H1 (cell line): ENCODE measurements at regions not wholly inside any gene's neighbourhood (a gene's known extent, or its start where the extent isn't known, plus 50 kb on each side); places are given as distances from the start of the nearest gene placed in this dataset.

Source experiments
- CTCF ChIA-PET: fragments of 300-600 bp; sonication (Branson Sonifier 250); formaldehyde crosslinking; loops from one replicate; lab custom pipeline; 2021; ENCODE audit not compliant: partially characterized antibody; lab: Charles Lee
- POLR2A ChIA-PET: fragments of 300-600 bp; sonication (Branson Sonifier 250); formaldehyde crosslinking; loops from one replicate; lab custom pipeline; 2021; ENCODE audit warnings: inconsistent platforms; ENCODE audit not compliant: partially characterized antibody; lab: Charles Lee
- DNase-seq, 2 experiments: peaks; one replicate each; pipeline versions ENCODE4 v3.0.0 to v3.0.0-alpha.2; 2010 to 2022; ENCODE audit warnings: low spot score in 2 of 2, low read depth in 1 of 2, mixed read lengths in 1 of 2
- FAIRE-seq: peaks from 2 replicates; lab custom pipeline; 2011; peaks lifted over from hg19 to GRCh38; lab: Jason Lieb, UNC
- H2AFZ ChIP-seq: 2 replicates; pipeline ENCODE4 v1.8.1; 2012; ENCODE audit warnings: low read length, inconsistent platforms
- H2AK5ac ChIP-seq: 2 replicates; pipeline ENCODE4 v1.6.1; 2013; ENCODE audit warnings: low read depth, low read length
- H2BK120ac ChIP-seq: replicated peaks from 2 replicates; pipeline ENCODE3; 2013; ENCODE audit warnings: low read depth, low read length, inconsistent platforms
- H2BK12ac ChIP-seq: 2 replicates; pipeline ENCODE4 v1.6.1; 2013; ENCODE audit warnings: low read depth, low read length
- H2BK15ac ChIP-seq: 2 replicates; pipeline ENCODE4 v1.6.1; 2013; ENCODE audit warnings: low read length
- H2BK20ac ChIP-seq: 2 replicates; pipeline ENCODE4 v1.6.1; 2013; ENCODE audit warnings: low read length
- H2BK5ac ChIP-seq: 2 replicates; pipeline ENCODE4 v1.6.1; 2013; ENCODE audit warnings: low read depth, low read length
- H3K14ac ChIP-seq: 2 replicates; pipeline ENCODE4 v1.6.1; 2013; ENCODE audit warnings: inconsistent platforms; ENCODE audit not compliant: insufficient read length
- H3K18ac ChIP-seq: 2 replicates; pipeline ENCODE4 v1.6.1; 2013; ENCODE audit warnings: low read length; ENCODE audit errors: extremely low read depth
- H3K23ac ChIP-seq: 2 replicates; pipeline ENCODE4 v1.6.1; 2013; ENCODE audit warnings: inconsistent platforms; ENCODE audit not compliant: insufficient read length
- H3K23me2 ChIP-seq: 2 replicates; pipeline ENCODE4 v1.6.1; 2013; ENCODE audit warnings: low read depth, low read length
- H3K27ac ChIP-seq: 2 replicates; pipeline ENCODE4 v1.6.1; 2011; ENCODE audit warnings: low read depth, low read length, inconsistent platforms
- H3K27me3 ChIP-seq, 4 experiments: replicated peaks in 1 of 4; 1 replicate in 1 of 4; 2 replicates in 3 of 4; pipeline versions ENCODE4 v1.6.1 to v1.8.1; 2011 to 2013; ENCODE audit warnings: low read length in 3 of 4, mild to moderate bottlenecking in 3 of 4, inconsistent platforms in 2 of 4, mixed read lengths in 2 of 4, moderate library complexity in 1 of 4; ENCODE audit not compliant: control insufficient read depth in 3 of 4, insufficient read depth in 3 of 4; ENCODE audit errors: extremely low read depth in 1 of 4
- H3K36me3 ChIP-seq, 4 experiments: 2 replicates each; pipeline versions ENCODE4 v1.6.1 to v1.8.1; 2011 to 2013; ENCODE audit warnings: mild to moderate bottlenecking in 4 of 4, low read length in 3 of 4, moderate library complexity in 2 of 4, control low read depth in 1 of 4, inconsistent platforms in 1 of 4; ENCODE audit not compliant: insufficient read depth in 4 of 4, control insufficient read depth in 2 of 4
- H3K4ac ChIP-seq: replicated peaks from 2 replicates; pipeline ENCODE3; 2013; ENCODE audit warnings: low read length, low read depth, mixed read lengths, inconsistent platforms; ENCODE audit not compliant: insufficient read length
- H3K4me1 ChIP-seq, 4 experiments: replicated peaks in 1 of 4; 1 replicate in 1 of 4; 2 replicates in 3 of 4; pipeline versions ENCODE4 v1.6.1 to v1.8.1; 2011 to 2013; ENCODE audit warnings: low read length in 3 of 4, inconsistent platforms in 2 of 4, mixed read lengths in 1 of 4; ENCODE audit not compliant: insufficient read depth in 4 of 4, control insufficient read depth in 3 of 4
- H3K4me2 ChIP-seq, 2 experiments: 2 replicates each; pipeline versions ENCODE4 v1.6.1 to v1.8.1; 2011 to 2013; ENCODE audit warnings: low read depth in 2 of 2, low read length in 2 of 2, control low read depth in 1 of 2, inconsistent platforms in 1 of 2, mild to moderate bottlenecking in 1 of 2; ENCODE audit not compliant: insufficient read depth in 1 of 2
- H3K4me3 ChIP-seq, 4 experiments: fragments of 200-600, 300-600 bp in 1 of 4; sonication (generic), shearing (Covaris generic), sonication (Bioruptor Twin) in 1 of 4; 2 replicates each; pipeline versions ENCODE4 v1.5.1 to v1.8.1; 2011 to 2016; ENCODE audit warnings: low read length in 4 of 4, low read depth in 3 of 4, control low read depth in 2 of 4, inconsistent platforms in 2 of 4, mild to moderate bottlenecking in 2 of 4, mixed read lengths in 1 of 4, moderate library complexity in 1 of 4; ENCODE audit not compliant: insufficient read depth in 2 of 4; ENCODE audit errors: extremely low read depth in 1 of 4
- H3K56ac ChIP-seq: replicated peaks from 2 replicates; pipeline ENCODE3; 2013; ENCODE audit warnings: low read depth, mild to moderate bottlenecking, mixed read lengths, low read length, inconsistent platforms; ENCODE audit not compliant: insufficient read length
- H3K79me1 ChIP-seq: 2 replicates; pipeline ENCODE4 v1.6.1; 2013; ENCODE audit warnings: low read depth, low read length, control low read depth
- H3K79me2 ChIP-seq, 2 experiments: 2 replicates each; pipeline versions ENCODE4 v1.6.1 to v1.8.1; 2012 to 2013; ENCODE audit warnings: low read length in 2 of 2, mild to moderate bottlenecking in 2 of 2, inconsistent platforms in 1 of 2; ENCODE audit not compliant: insufficient read depth in 2 of 2, control insufficient read depth in 1 of 2
- H3K9ac ChIP-seq, 4 experiments: replicated peaks in 1 of 4; 1 replicate in 1 of 4; 2 replicates in 3 of 4; pipeline versions ENCODE4 v1.6.1 to v1.8.1; 2011 to 2013; ENCODE audit warnings: low read depth in 3 of 4, low read length in 3 of 4, control low read depth in 2 of 4, mild to moderate bottlenecking in 2 of 4, moderate library complexity in 2 of 4, inconsistent platforms in 1 of 4; ENCODE audit errors: extremely low read depth in 1 of 4
- H3K9me3 ChIP-seq, 2 experiments: 2 replicates each; pipeline versions ENCODE4 v1.6.1 to v1.8.1; 2012 to 2013; ENCODE audit warnings: mild to moderate bottlenecking in 2 of 2, moderate library complexity in 2 of 2, control low read depth in 1 of 2, inconsistent platforms in 1 of 2, low read depth in 1 of 2, low read length in 1 of 2, mixed read lengths in 1 of 2; ENCODE audit not compliant: insufficient read depth in 2 of 2
- H4K20me1 ChIP-seq, 2 experiments: replicated peaks in 1 of 2; 2 replicates each; pipeline versions ENCODE3 to v1.8.1; 2011 to 2013; ENCODE audit warnings: inconsistent platforms in 2 of 2, low read length in 2 of 2, mild to moderate bottlenecking in 1 of 2; ENCODE audit not compliant: insufficient read depth in 2 of 2, control insufficient read depth in 1 of 2
- H4K5ac ChIP-seq: 2 replicates; pipeline ENCODE4 v1.6.1; 2013; ENCODE audit warnings: low read length, low read depth, mixed read lengths, inconsistent platforms; ENCODE audit not compliant: insufficient read length
- H4K8ac ChIP-seq: 2 replicates; pipeline ENCODE4 v1.8.0; 2013; ENCODE audit warnings: mild to moderate bottlenecking, moderate library complexity, low read length, inconsistent platforms; ENCODE audit not compliant: insufficient read depth; ENCODE audit errors: extremely low read depth
- H4K91ac ChIP-seq: replicated peaks from 2 replicates; pipeline ENCODE3; 2013; ENCODE audit warnings: low read length, mixed read lengths, inconsistent platforms; ENCODE audit not compliant: insufficient read length
- ASH2L ChIP-seq: fragments of 200-600, 300-600 bp; sonication (generic); IDR thresholded peaks from one replicate; pipeline ENCODE4 v1.7.1; 2017; ENCODE audit warnings: low read length
- BACH1 ChIP-seq: IDR thresholded peaks from 2 replicates; pipeline ENCODE4 v1.6.1; 2012; ENCODE audit warnings: low read length, improper control_type of control experiment
- CEBPB ChIP-seq: IDR thresholded peaks from 2 replicates; pipeline ENCODE4 v1.6.1; 2012; ENCODE audit warnings: low read depth, low read length
- CREB1 ChIP-seq: IDR thresholded peaks from 2 replicates; pipeline ENCODE4 v1.6.1; 2012; ENCODE audit warnings: inconsistent platforms
- FOSL1 ChIP-seq: IDR thresholded peaks from 2 replicates; pipeline ENCODE4 v1.6.1; 2011; ENCODE audit warnings: mild to moderate bottlenecking, low read depth, low read length, moderate library complexity; ENCODE audit not compliant: insufficient read depth
- JUN ChIP-seq: IDR thresholded peaks from 2 replicates; pipeline ENCODE4 v1.6.1; 2011; ENCODE audit warnings: low read depth, mild to moderate bottlenecking, improper control_type of control experiment, low read length
- PHF8 ChIP-seq: fragments of 200-600 bp; sonication (generic); conservative IDR thresholded peaks from 2 replicates; pipeline ENCODE4 v1.7.1; 2012; ENCODE audit warnings: low read depth, mild to moderate bottlenecking, inconsistent platforms, low read length, moderate library complexity
- POLR2A ChIP-seq, 2 experiments: IDR thresholded peaks; 1 replicate in 1 of 2; 2 replicates in 1 of 2; pipeline ENCODE4 v1.6.1; 2011; ENCODE audit warnings: low read depth in 2 of 2, low read length in 2 of 2, mild to moderate bottlenecking in 2 of 2; ENCODE audit errors: control extremely low read depth in 1 of 2
- POU5F1 ChIP-seq: IDR thresholded peaks from 2 replicates; pipeline ENCODE4 v1.6.1; 2011; ENCODE audit warnings: low read depth, mild to moderate bottlenecking, low read length, moderate library complexity
- RFX5 ChIP-seq: IDR thresholded peaks from 2 replicates; pipeline ENCODE4 v1.6.1; 2011; ENCODE audit warnings: low read depth, low read length, improper control_type of control experiment, borderline replicate concordance
- SIN3A ChIP-seq, 2 experiments: IDR thresholded peaks in 1 of 2; conservative IDR thresholded peaks in 1 of 2; 2 replicates each; pipeline ENCODE4 v1.6.1; 2011 to 2012; ENCODE audit warnings: low read length in 2 of 2, improper control_type of control experiment in 1 of 2, low read depth in 1 of 2, mild to moderate bottlenecking in 1 of 2
- WGBS, 2 experiments: shearing (Covaris generic) in 1 of 2; methylation state at CpG; one replicate each; pipeline versions ENCODE4 v1.1.6 to v1.1.7; 2013 to 2015; ENCODE audit warnings: low lambda C conversion rate in 2 of 2, mixed read lengths in 2 of 2, inconsistent platforms in 1 of 2, low coverage in 1 of 2, missing lambda C conversion rate in 1 of 2; ENCODE audit not compliant: insufficient replicate concordance in 2 of 2, insufficient coverage in 1 of 2, insufficient read length in 1 of 2; ENCODE audit errors: extremely low coverage in 1 of 2, missing lambda C conversion rate in 1 of 2; 5-methylcytosine and 5-hydroxymethylcytosine counted together
- TF ChIP-seq, protein P1 (sequence below): IDR thresholded peaks from 2 replicates; pipeline ENCODE4 v1.6.1; 2011; ENCODE audit warnings: low read depth, mild to moderate bottlenecking, low read length; ENCODE audit not compliant: insufficient read depth

DNA sequence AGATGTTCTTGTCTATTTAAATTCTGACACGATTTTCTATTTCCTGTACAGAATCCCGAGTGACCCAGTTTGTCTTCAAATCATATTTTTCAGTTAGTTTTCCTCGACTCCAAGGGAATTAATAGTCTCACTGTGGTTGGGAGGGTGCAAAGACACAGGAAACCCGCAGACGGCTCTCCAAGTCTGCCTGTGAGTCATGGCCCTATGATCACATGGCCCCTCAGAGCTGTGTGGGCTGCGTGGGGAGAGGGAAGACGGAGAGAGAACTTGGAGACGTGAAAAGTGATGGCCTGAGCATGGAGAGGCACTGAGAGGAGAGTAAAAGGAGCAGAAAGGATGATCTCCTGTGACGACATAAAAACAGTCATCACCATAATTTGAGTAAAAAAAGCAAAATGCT is 989.9 kb downstream of the DCDC2C start:
- H3K56ac ChIP-seq, result no peak overlapping the region
- no peak overlapping the region for H2BK120ac ChIP-seq
- H4K20me1 ChIP-seq, result no peaks in the 10 kb centered on the region
- no peaks in the 10 kb centered on the region for H3K36me3 ChIP-seq
- H2BK15ac ChIP-seq, result no peak overlapping the region
- H3K4me3 ChIP-seq, result no peak overlapping the region
- 86% methylated on average over 9 of the region's 9 CpGs; no CpG with 5 or more reads in 1 of the 2 experiments for WGBS, 2 experiments
- H4K91ac ChIP-seq, result no peak overlapping the region
- 0 out of 7 replicates have a peak, but pooled peaks cover 0 to 1% (median 0%) of the 10 kb centered on the region in 4 experiments for H3K4me1 ChIP-seq
- no peaks in the 10 kb centered on the region for H3K79me1 ChIP-seq
- POLR2A ChIA-PET, result no interaction called here
- no peak overlapping the region for H3K23ac ChIP-seq
- H2BK20ac ChIP-seq, result no peak overlapping the region
- H2AK5ac ChIP-seq, result no peak overlapping the region
- no peak overlapping the region for H3K4ac ChIP-seq
- FAIRE-seq, result no peak
- H4K8ac ChIP-seq, result no peak overlapping the region
- H4K5ac ChIP-seq, result no peak overlapping the region
- no peak overlapping the region for H3K14ac ChIP-seq
- no peak overlapping the region for H3K9ac ChIP-seq
- no peak overlapping the region for H2BK12ac ChIP-seq
- no peak overlapping the region for H2BK5ac ChIP-seq
- CTCF ChIA-PET, result interaction anchor here (1.9 kb wide), 1 partner anchor 22 kb away, joined by 5 read pairs; no protein-coding TSS in a partner anchor
- no peak for TF ChIP-seq FOSL1
- no peak for TF ChIP-seq RFX5
- no peak for TF ChIP-seq POLR2A (IDR thresholded peaks at IDR 0.05; ENCODE audit: control extremely low read depth in 1 of 2, low read depth in 2 of 2, low read length in 2 of 2)
- no peak for TF ChIP-seq BACH1
- TF ChIP-seq ASH2L, result no peak
- no peak for TF ChIP-seq PHF8
- TF ChIP-seq POU5F1, result no peak
- no peak for TF ChIP-seq CEBPB
- TF ChIP-seq CREB1, result no peak
- no peak for TF ChIP-seq SIN3A (conservative IDR thresholded peaks at IDR 0.05 in 1 of 2, IDR thresholded peaks at IDR 0.05 in 1 of 2; ENCODE audit: low read depth in 1 of 2, low read length in 2 of 2)
- TF ChIP-seq, protein P1, sequence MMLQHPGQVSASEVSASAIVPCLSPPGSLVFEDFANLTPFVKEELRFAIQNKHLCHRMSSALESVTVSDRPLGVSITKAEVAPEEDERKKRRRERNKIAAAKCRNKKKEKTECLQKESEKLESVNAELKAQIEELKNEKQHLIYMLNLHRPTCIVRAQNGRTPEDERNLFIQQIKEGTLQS, result no peak
- TF ChIP-seq JUN, result no peak
- TF ChIP-seq, all 59 proteins: peak for 0
- H2AFZ ChIP-seq, result no peak overlapping the region
- H3K18ac ChIP-seq, result no peak overlapping the region
- no peaks in the 10 kb centered on the region for H3K23me2 ChIP-seq
- no peaks in the 10 kb centered on the region for H3K79me2 ChIP-seq
- DNase-seq, result no peak
- H3K4me2 ChIP-seq, result no peak overlapping the region
- no peaks in the 10 kb centered on the region for H3K27me3 ChIP-seq
- H3K9me3 ChIP-seq, result no peaks in the 10 kb centered on the region
- no peak overlapping the region for H3K27ac ChIP-seq
